ENCODE measurements at regions not wholly inside any gene's neighbourhood (a gene's known extent, or its start where the extent isn't known, plus 50 kb on each side); places are given as distances from the start of the nearest gene placed in this dataset.
"Not testable (repeated sequence)": the region's sequence is repeated elsewhere in the genome, so short reads cannot be mapped to it uniquely, and the experiment has no call there.

GRCh38 chrX:26762253-26762652 is 546.3 kb downstream of the MAGEB5 start:
- no peaks in the 10 kb centered on the region for H3K4me1 Mint-ChIP-seq
- no peaks in the 10 kb centered on the region for H3K27me3 Mint-ChIP-seq
- no peak for ATAC-seq
- H3K36me3 Mint-ChIP-seq = no peaks in the 10 kb centered on the region
- CTCF ChIA-PET = no interaction called here
- H3K9me3 Mint-ChIP-seq (ENCODE audit: low read depth) = no peaks in the 10 kb centered on the region
- no peak overlapping the region for H3K27ac Mint-ChIP-seq
- DNase-seq = no peak
- H3K4me3 Mint-ChIP-seq = no peak overlapping the region

DNA sequence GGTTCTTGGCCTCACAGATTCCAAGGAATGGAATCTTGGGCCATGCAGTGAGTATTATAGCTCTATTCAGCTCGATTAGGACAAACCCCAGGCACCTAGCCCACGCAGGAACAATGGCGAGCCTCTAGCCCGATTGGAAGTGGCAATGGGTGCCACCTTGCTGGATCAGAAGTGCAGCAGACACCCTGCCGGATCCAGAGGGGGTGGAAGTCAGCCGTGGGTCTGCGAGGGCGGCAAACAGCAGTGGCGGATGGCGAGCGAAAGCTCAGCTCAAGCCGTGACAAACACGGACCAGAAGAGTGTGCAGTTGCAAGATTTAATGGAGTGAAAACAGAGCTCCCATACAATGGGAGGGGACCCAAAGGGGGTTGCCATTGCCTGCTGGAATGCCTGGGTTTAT is 539.8 kb downstream of the MAGEB5 start:
- DNase-seq; H3K4me3 Mint-ChIP-seq; H3K9me3 Mint-ChIP-seq (ENCODE audit: low read depth); CTCF ChIA-PET; H3K27ac Mint-ChIP-seq; ATAC-seq; H3K4me1 Mint-ChIP-seq; H3K27me3 Mint-ChIP-seq; H3K36me3 Mint-ChIP-seq: not testable (repeated sequence)

- no peak for DNase-seq
- Mint-ChIP-seq H3K36me3 (no peaks in the 10 kb centered on the region), H3K4me1 (no peaks in the 10 kb centered on the region), H3K9me3 (ENCODE audit: low read depth) (peaks cover 3% of the 10 kb centered on the region), H3K27me3 (no peaks in the 10 kb centered on the region), H3K4me3 (no peak overlapping the region), H3K27ac (no peak overlapping the region)
- ATAC-seq = no peak
- CTCF ChIA-PET = no interaction called here
Observed at GRCh38 chrX:26747877-26748276, 531.9 kb downstream of the MAGEB5 start.

- DNase-seq (no peak), ATAC-seq (no peak)
- Mint-ChIP-seq H3K4me1 (no peaks in the 10 kb centered on the region), H3K9me3 (ENCODE audit: low read depth) (no peaks in the 10 kb centered on the region), H3K27ac (no peak overlapping the region), H3K4me3 (no peak overlapping the region), H3K36me3 (no peaks in the 10 kb centered on the region), H3K27me3 (no peaks in the 10 kb centered on the region)
- CTCF ChIA-PET = no interaction called here
Observed at GRCh38 chrX:26722666-26723428, 506.9 kb downstream of the MAGEB5 start.

GRCh38 chrX:26672571-26672970 is 456.6 kb downstream of the MAGEB5 start:
- Mint-ChIP-seq H3K9me3 (ENCODE audit: low read depth) (peaks cover 5% of the 10 kb centered on the region), H3K4me1 (no peaks in the 10 kb centered on the region), H3K27me3 (no peaks in the 10 kb centered on the region), H3K36me3 (no peaks in the 10 kb centered on the region), H3K27ac (no peak overlapping the region), H3K4me3 (no peak overlapping the region)
- DNase-seq (no peak), ATAC-seq (no peak)
- CTCF ChIA-PET = no interaction called here

DNA sequence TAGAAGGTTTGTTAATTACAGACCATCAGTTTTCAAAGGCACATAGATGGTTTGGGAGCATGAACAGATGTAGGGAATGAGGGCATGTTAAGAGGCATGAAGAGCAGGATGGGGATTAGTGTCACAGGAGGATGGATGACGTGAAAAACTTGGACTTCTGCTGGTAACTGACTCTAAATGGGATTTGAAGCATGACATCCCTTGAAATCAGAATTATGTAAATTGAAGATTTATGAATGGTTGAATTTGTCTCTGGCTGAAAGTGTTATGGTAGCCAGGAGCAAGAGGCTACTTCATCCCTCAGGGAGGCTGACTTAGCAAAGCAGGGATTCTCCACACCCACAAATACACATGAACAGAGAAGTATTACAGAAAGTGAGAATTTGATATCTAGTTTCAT is 454.6 kb downstream of the MAGEB5 start:
- Mint-ChIP-seq H3K9me3 (ENCODE audit: low read depth) (peaks cover 5% of the 10 kb centered on the region), H3K4me1 (no peaks in the 10 kb centered on the region), H3K4me3 (no peak overlapping the region), H3K36me3 (no peaks in the 10 kb centered on the region), H3K27me3 (no peaks in the 10 kb centered on the region), H3K27ac (no peak overlapping the region)
- CTCF ChIA-PET = no interaction called here
- no peak for DNase-seq
- ATAC-seq = no peak

- ATAC-seq (no peak), DNase-seq (no peak)
- no peaks in the 10 kb centered on the region for H3K36me3 Mint-ChIP-seq
- CTCF ChIA-PET = no interaction called here
- no peaks in the 10 kb centered on the region for H3K27me3 Mint-ChIP-seq
- no peaks in the 10 kb centered on the region for H3K4me1 Mint-ChIP-seq
- H3K4me3 Mint-ChIP-seq = no peak overlapping the region
- peaks cover 5% of the 10 kb centered on the region for H3K9me3 Mint-ChIP-seq (ENCODE audit: low read depth)
- no peak overlapping the region for H3K27ac Mint-ChIP-seq
Observed at GRCh38 chrX:26664919-26665318, 448.9 kb downstream of the MAGEB5 start.

DNA sequence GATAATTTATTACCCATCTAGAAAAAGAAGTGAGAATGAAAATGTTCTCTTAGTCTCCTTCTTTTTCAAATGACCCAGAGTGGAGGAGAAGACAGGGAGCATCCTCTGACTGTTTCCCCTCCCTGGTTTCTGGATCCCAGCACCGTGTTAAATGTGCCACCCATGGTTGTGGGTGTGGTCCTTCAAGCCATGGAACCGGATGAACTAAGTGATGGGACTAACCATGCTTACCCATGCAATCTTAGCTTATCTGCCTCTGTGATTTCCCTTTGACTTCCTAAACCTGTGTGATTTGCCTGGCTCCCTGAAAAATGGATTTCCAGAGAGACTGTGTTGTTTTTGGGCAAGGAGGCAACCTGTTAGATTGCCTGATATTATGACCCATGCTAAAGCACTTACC is 437.1 kb downstream of the MAGEB5 start:
- ATAC-seq = no peak
- CTCF ChIA-PET = no interaction called here
- Mint-ChIP-seq H3K27me3 (no peaks in the 10 kb centered on the region), H3K27ac (no peak overlapping the region), H3K4me3 (no peak overlapping the region), H3K36me3 (no peaks in the 10 kb centered on the region), H3K4me1 (no peaks in the 10 kb centered on the region), H3K9me3 (ENCODE audit: low read depth) (no peaks in the 10 kb centered on the region)
- no peak for DNase-seq

- H3K27me3 Mint-ChIP-seq = no peaks in the 10 kb centered on the region
- no peaks in the 10 kb centered on the region for H3K36me3 Mint-ChIP-seq
- ATAC-seq (no peak), DNase-seq (no peak)
- no peak overlapping the region for H3K4me3 Mint-ChIP-seq
- H3K4me1 Mint-ChIP-seq = no peaks in the 10 kb centered on the region
- CTCF ChIA-PET = no interaction called here
- no peaks in the 10 kb centered on the region for H3K9me3 Mint-ChIP-seq (ENCODE audit: low read depth)
- no peak overlapping the region for H3K27ac Mint-ChIP-seq
Observed at GRCh38 chrX:26651755-26652154, 435.8 kb downstream of the MAGEB5 start.

DNA sequence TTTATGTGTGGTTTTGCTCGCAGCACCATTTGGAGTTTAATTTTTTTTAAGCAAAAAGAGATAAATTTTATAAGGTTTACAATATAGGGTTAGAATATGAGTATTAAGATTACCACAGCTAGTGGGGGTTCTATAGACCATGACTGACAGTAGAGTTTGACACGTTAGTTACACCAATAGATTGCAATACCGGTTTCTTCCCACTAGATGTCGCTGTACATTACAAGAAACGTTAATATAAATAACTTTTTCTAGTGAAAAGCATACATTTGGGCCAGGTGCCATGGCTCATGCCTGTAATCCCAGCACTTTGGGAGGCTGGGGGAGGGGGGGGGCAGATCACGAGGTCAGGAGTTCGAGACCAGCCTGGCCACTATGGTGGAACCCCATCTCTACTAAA is 433.6 kb downstream of the MAGEB5 start:
- Mint-ChIP-seq H3K9me3 (ENCODE audit: low read depth) (no peaks in the 10 kb centered on the region), H3K36me3 (no peaks in the 10 kb centered on the region), H3K27me3 (no peaks in the 10 kb centered on the region), H3K4me3 (no peak overlapping the region), H3K27ac (no peak overlapping the region), H3K4me1 (no peaks in the 10 kb centered on the region)
- DNase-seq (no peak), ATAC-seq (no peak)
- CTCF ChIA-PET = no interaction called here

- H3K36me3 Mint-ChIP-seq = no peaks in the 10 kb centered on the region
- CTCF ChIA-PET = no interaction called here
- no peak for DNase-seq
- ATAC-seq = no peak
- no peaks in the 10 kb centered on the region for H3K9me3 Mint-ChIP-seq (ENCODE audit: low read depth)
- H3K27me3 Mint-ChIP-seq = no peaks in the 10 kb centered on the region
- no peak overlapping the region for H3K4me3 Mint-ChIP-seq
- H3K27ac Mint-ChIP-seq = no peak overlapping the region
- no peaks in the 10 kb centered on the region for H3K4me1 Mint-ChIP-seq
Observed at GRCh38 chrX:26631385-26631784, 415.4 kb downstream of the MAGEB5 start.

DNA sequence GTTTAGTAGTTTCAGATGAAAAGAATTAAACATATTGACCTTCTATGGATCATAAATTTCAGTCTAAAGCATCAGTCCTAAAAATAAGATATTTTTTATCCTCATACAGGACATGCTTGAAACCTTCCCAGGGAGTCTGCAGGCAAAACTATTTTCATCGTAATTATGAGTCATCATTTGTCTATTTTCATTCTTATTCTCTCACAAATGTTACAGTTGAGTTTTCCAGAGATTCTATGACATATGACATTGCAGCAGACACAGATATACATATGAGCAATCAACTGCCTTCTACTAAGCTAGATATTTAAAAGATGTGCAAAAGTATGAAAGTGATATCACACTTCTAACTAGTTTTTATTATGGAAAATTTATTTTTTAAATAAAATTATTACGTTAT is 398.0 kb downstream of the MAGEB5 start:
- Mint-ChIP-seq H3K27me3 (no peaks in the 10 kb centered on the region), H3K36me3 (no peaks in the 10 kb centered on the region), H3K27ac (no peak overlapping the region), H3K9me3 (ENCODE audit: low read depth) (no peaks in the 10 kb centered on the region), H3K4me3 (no peak overlapping the region), H3K4me1 (no peaks in the 10 kb centered on the region)
- no peak for ATAC-seq
- no peak for DNase-seq
- CTCF ChIA-PET = no interaction called here

- Mint-ChIP-seq H3K27me3 (no peaks in the 10 kb centered on the region), H3K27ac (no peak overlapping the region), H3K36me3 (no peaks in the 10 kb centered on the region), H3K4me1 (no peaks in the 10 kb centered on the region), H3K9me3 (ENCODE audit: low read depth) (peaks cover 5% of the 10 kb centered on the region), H3K4me3 (no peak overlapping the region)
- ATAC-seq (no peak), DNase-seq (no peak)
- CTCF ChIA-PET = no interaction called here
Observed at GRCh38 chrX:26606971-26607370, 391.0 kb downstream of the MAGEB5 start.

DNA sequence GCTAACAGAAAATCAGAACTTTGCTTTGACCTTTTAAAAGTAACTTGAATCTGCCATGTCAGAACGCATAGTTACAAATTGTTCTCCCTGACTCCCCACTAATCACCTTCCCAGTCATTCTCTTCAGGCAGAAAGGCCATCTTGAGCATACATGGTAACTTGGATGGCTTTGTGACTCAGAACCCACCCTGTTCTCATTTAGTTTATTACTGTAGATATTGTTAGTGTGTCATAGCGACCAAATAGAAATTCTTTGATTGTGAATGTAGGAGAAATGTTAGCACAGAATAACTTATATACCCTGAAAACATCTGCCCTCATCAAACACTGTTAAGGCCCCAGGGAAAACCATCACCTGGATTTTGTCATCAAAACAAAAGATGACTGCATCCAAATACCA is 382.0 kb downstream of the MAGEB5 start:
- ATAC-seq (no peak), DNase-seq (no peak)
- Mint-ChIP-seq H3K36me3 (no peaks in the 10 kb centered on the region), H3K4me3 (no peak overlapping the region), H3K4me1 (no peaks in the 10 kb centered on the region), H3K27ac (no peak overlapping the region), H3K9me3 (ENCODE audit: low read depth) (peaks cover 3% of the 10 kb centered on the region), H3K27me3 (no peaks in the 10 kb centered on the region)
- CTCF ChIA-PET = no interaction called here

DNA sequence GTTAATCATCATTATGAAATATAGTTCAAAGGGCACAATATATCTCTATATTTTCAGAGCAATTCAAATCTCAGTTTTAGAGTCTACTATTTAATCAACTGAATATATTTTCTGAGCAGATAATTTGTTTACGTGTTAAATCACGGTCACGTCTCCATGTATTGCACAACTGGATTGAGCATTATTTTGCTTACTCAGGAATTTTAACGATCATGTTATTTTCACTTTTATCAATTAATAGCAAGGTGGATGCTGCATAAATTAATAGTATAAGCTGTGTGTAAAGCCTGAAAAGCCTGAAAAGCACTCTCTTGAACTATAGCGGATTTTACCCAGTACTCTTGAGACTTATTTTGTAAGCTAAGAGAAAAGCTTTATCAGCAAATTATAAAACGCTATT is 374.9 kb downstream of the MAGEB5 start:
- H3K4me3 Mint-ChIP-seq = no peak overlapping the region
- peaks cover 2% of the 10 kb centered on the region for H3K9me3 Mint-ChIP-seq (ENCODE audit: low read depth)
- no peaks in the 10 kb centered on the region for H3K36me3 Mint-ChIP-seq
- ATAC-seq = no peak
- no peak overlapping the region for H3K27ac Mint-ChIP-seq
- DNase-seq = no peak
- H3K27me3 Mint-ChIP-seq = no peaks in the 10 kb centered on the region
- no peaks in the 10 kb centered on the region for H3K4me1 Mint-ChIP-seq
- CTCF ChIA-PET = no interaction called here
